ENCODE measurements at regions not wholly inside any gene's neighbourhood (a gene's known extent, or its start where the extent isn't known, plus 50 kb on each side); places are given as distances from the start of the nearest gene placed in this dataset.

GRCh38 chr10:3861795-3862194 lies 76.8 kb upstream of the KLF6 start:
- no peaks in the 10 kb centered on the region for H3K9me3 ChIP-seq (ENCODE audit: low read depth)
- in situ Hi-C loops (cut with MboI): no loop called here
- H3K27ac ChIP-seq: no peak overlapping the region

GRCh38 chr10:3858051-3858845 lies 73.2 kb upstream of the KLF6 start:
- TF ChIP-seq EZH2phosphoT487 (IDR thresholded peaks at IDR 0.05; ENCODE audit: insufficient read depth, low read depth): no peak
- TF ChIP-seq EZH2 (IDR thresholded peaks at IDR 0.05; ENCODE audit: insufficient read depth, poor library complexity, severe bottlenecking): no peak
- in situ Hi-C loops (cut with MboI): no loop called here
- peak; percentile 36 for DNase-seq
- peaks cover 6% of the 10 kb centered on the region; the same call in 1 of the 2 replicates for H3F3A ChIP-seq (ENCODE audit: insufficient read depth)
- H3K4me3 ChIP-seq: no peak overlapping the region
- peaks cover 16% of the 10 kb centered on the region for H3K4me1 ChIP-seq (ENCODE audit: insufficient read depth)
- no peaks in the 10 kb centered on the region for H3K79me2 ChIP-seq (ENCODE audit: insufficient read depth)
- no peak overlapping the region for H3K27ac ChIP-seq
- no peaks in the 10 kb centered on the region for H3K9me3 ChIP-seq (ENCODE audit: low read depth)
- no peak overlapping the region for H3K4me2 ChIP-seq (ENCODE audit: unreplicated experiment)
- H4K20me1 ChIP-seq (ENCODE audit: insufficient read depth): no peaks in the 10 kb centered on the region
- H3K36me3 ChIP-seq (ENCODE audit: low read depth): no peaks in the 10 kb centered on the region
- no peak overlapping the region for H3K9ac ChIP-seq
- no peak overlapping the region for H2AFZ ChIP-seq
- no peaks in the 10 kb centered on the region for H3K27me3 ChIP-seq (replicated peaks; ENCODE audit: insufficient read depth)
- H3K9me2 ChIP-seq (ENCODE audit: insufficient read depth): no peaks in the 10 kb centered on the region
- WGBS, 2 experiments (ENCODE audit: low coverage in 1 of 2, low lambda C conversion rate in 2 of 2, missing lambda C conversion rate in 2 of 2): 87% methylated on average over 12 of the region's 12 CpGs

More at GRCh38 chr10:3861795-3862194, 76.8 kb upstream of the KLF6 start:
- H3K36me3 ChIP-seq (ENCODE audit: low read depth): no peaks in the 10 kb centered on the region
- DNase-seq: no peak
- peaks cover 13% of the 10 kb centered on the region for H3K4me1 ChIP-seq (ENCODE audit: insufficient read depth)
- no peak overlapping the region for H3K4me3 ChIP-seq
- no peaks in the 10 kb centered on the region for H3K27me3 ChIP-seq (replicated peaks; ENCODE audit: insufficient read depth)
- no peak overlapping the region for H2AFZ ChIP-seq
- H3K79me2 ChIP-seq (ENCODE audit: insufficient read depth): no peaks in the 10 kb centered on the region
- 95 to 97% methylated on average over 15 of the region's 15 CpGs for WGBS, 2 experiments (ENCODE audit: low coverage in 1 of 2, low lambda C conversion rate in 2 of 2, missing lambda C conversion rate in 2 of 2)
- H4K20me1 ChIP-seq (ENCODE audit: insufficient read depth): no peaks in the 10 kb centered on the region
- H3K4me2 ChIP-seq (ENCODE audit: unreplicated experiment): no peak overlapping the region
- no peak overlapping the region for H3K9ac ChIP-seq
- no peaks in the 10 kb centered on the region for H3K9me2 ChIP-seq (ENCODE audit: insufficient read depth)
- peaks cover 6% of the 10 kb centered on the region; the same call in 1 of the 2 replicates for H3F3A ChIP-seq (ENCODE audit: insufficient read depth)
- no peak for TF ChIP-seq EZH2 (IDR thresholded peaks at IDR 0.05; ENCODE audit: insufficient read depth, poor library complexity, severe bottlenecking)

GRCh38 chr10:3857318-3857717 lies 72.3 kb upstream of the KLF6 start:
- no peak for TF ChIP-seq EZH2 (IDR thresholded peaks at IDR 0.05; ENCODE audit: insufficient read depth, poor library complexity, severe bottlenecking)
- no peak for TF ChIP-seq EZH2phosphoT487 (IDR thresholded peaks at IDR 0.05; ENCODE audit: insufficient read depth, low read depth)
- Histone ChIP-seq H3K27ac (no peak overlapping the region), H3K36me3 (ENCODE audit: low read depth) (no peaks in the 10 kb centered on the region), H3K9me2 (ENCODE audit: insufficient read depth) (no peaks in the 10 kb centered on the region), H3K27me3 (replicated peaks; ENCODE audit: insufficient read depth) (no peaks in the 10 kb centered on the region), H3K4me1 (ENCODE audit: insufficient read depth) (peaks cover 25% of the 10 kb centered on the region), H3K9me3 (ENCODE audit: low read depth) (no peaks in the 10 kb centered on the region), H2AFZ (no peak overlapping the region), H4K20me1 (ENCODE audit: insufficient read depth) (no peaks in the 10 kb centered on the region), H3K79me2 (ENCODE audit: insufficient read depth) (no peaks in the 10 kb centered on the region), H3K4me2 (ENCODE audit: unreplicated experiment) (no peak overlapping the region), H3K4me3 (no peak overlapping the region), H3K9ac (no peak overlapping the region), H3F3A (ENCODE audit: insufficient read depth) (peaks cover 8% of the 10 kb centered on the region; the same call in 1 of the 2 replicates)
- 93 to 96% methylated on average over 8 of the region's 8 CpGs for WGBS, 2 experiments (ENCODE audit: low coverage in 1 of 2, low lambda C conversion rate in 2 of 2, missing lambda C conversion rate in 2 of 2)
- in situ Hi-C loops (cut with MboI): no loop called here
- no peak for DNase-seq

GRCh38 chr10:3856593-3856992 lies 71.6 kb upstream of the KLF6 start:
- H3K4me1 ChIP-seq (ENCODE audit: insufficient read depth): peaks cover 30% of the 10 kb centered on the region
- no peaks in the 10 kb centered on the region for H4K20me1 ChIP-seq (ENCODE audit: insufficient read depth)
- WGBS, 2 experiments (ENCODE audit: low coverage in 1 of 2, low lambda C conversion rate in 2 of 2, missing lambda C conversion rate in 2 of 2): 92 to 93% methylated on average over 7 of the region's 7 CpGs
- H3K4me2 ChIP-seq (ENCODE audit: unreplicated experiment): no peak overlapping the region
- no peak overlapping the region for H2AFZ ChIP-seq
- no peak overlapping the region for H3K9ac ChIP-seq
- H3K36me3 ChIP-seq (ENCODE audit: low read depth): no peaks in the 10 kb centered on the region
- H3K27me3 ChIP-seq (replicated peaks; ENCODE audit: insufficient read depth): no peaks in the 10 kb centered on the region
- DNase-seq: no peak
- H3K9me2 ChIP-seq (ENCODE audit: insufficient read depth): no peaks in the 10 kb centered on the region
- no peak overlapping the region for H3K4me3 ChIP-seq
- in situ Hi-C loops (cut with MboI): no loop called here
- no peaks in the 10 kb centered on the region for H3K79me2 ChIP-seq (ENCODE audit: insufficient read depth)
- TF ChIP-seq EZH2phosphoT487 (IDR thresholded peaks at IDR 0.05; ENCODE audit: insufficient read depth, low read depth) (no peak), EZH2 (IDR thresholded peaks at IDR 0.05; ENCODE audit: insufficient read depth, poor library complexity, severe bottlenecking) (no peak)
- no peak overlapping the region for H3K27ac ChIP-seq
- H3F3A ChIP-seq (ENCODE audit: insufficient read depth): peaks cover 15% of the 10 kb centered on the region
- no peaks in the 10 kb centered on the region for H3K9me3 ChIP-seq (ENCODE audit: low read depth)
